Esophagus squamous epithelium (tissue), 5 donors: ENCODE measurements at regions not wholly inside any gene's neighbourhood (a gene's known extent, or its start where the extent isn't known, plus 50 kb on each side); places are given as distances from the start of the nearest gene placed in this dataset.

Source experiments
- DNase-seq: peaks from one replicate; lab custom pipeline; 2025; lab: John Stamatoyannopoulos, UW
- H3K27ac ChIP-seq, 4 donors: fragments of 200-600 bp; sonication (generic); one replicate each; pipeline ENCODE4 v1.5.1; 2016 to 2019; ENCODE audit warnings: mild to moderate bottlenecking in 1 of 4
- H3K27me3 ChIP-seq, 4 donors: fragments of 200-600 bp; sonication (generic); 1 replicate in 3 of 4; 2 replicates in 1 of 4; pipeline versions ENCODE4 v1.5.1 to v1.6.0; 2017 to 2021; ENCODE audit warnings: antibody characterized with exemption in 1 of 4
- H3K36me3 ChIP-seq, 3 donors: fragments of 200-600 bp; sonication (generic); one replicate each; pipeline ENCODE4 v1.5.1; 2016 to 2019
- H3K4me1 ChIP-seq, 3 donors: fragments of 200-600 bp; sonication (generic); one replicate each; pipeline ENCODE4 v1.5.1; 2017 to 2019
- H3K4me3 ChIP-seq, 4 donors: fragments of 200-600 bp; sonication (generic); 1 replicate in 3 of 4; 2 replicates in 1 of 4; pipeline ENCODE4 v1.5.1; 2016 to 2019; ENCODE audit warnings: mild to moderate bottlenecking in 2 of 4, moderate library complexity in 1 of 4
- H3K9me3 ChIP-seq, 3 donors: fragments of 200-600 bp; sonication (generic); one replicate each; pipeline ENCODE4 v1.5.1; 2016 to 2019
- CTCF ChIP-seq, 6 experiments: fragments of 450-650 bp in 4 of 6; fragments of 200-600 bp in 2 of 6; sonication (generic) in 2 of 6; IDR thresholded peaks; one replicate each; pipeline ENCODE4 v1.5.1; 2016 to 2019; ENCODE audit warnings: antibody characterized with exemption in 6 of 6, mild to moderate bottlenecking in 4 of 6, moderate library complexity in 4 of 6
- POLR2A ChIP-seq, 4 donors: fragments of 450-650 bp; IDR thresholded peaks; one replicate each; pipeline ENCODE4 v1.6.1; 2017; ENCODE audit warnings: antibody characterized with exemption in 4 of 4, mild to moderate bottlenecking in 4 of 4, moderate library complexity in 3 of 4
- WGBS, 2 donors: methylation state at CpG; one replicate each; pipeline ENCODE4 v1.1.5; 2018; 5-methylcytosine and 5-hydroxymethylcytosine counted together
- intact Hi-C: fragments of 100-400 bp; cut with DNase I; formaldehyde crosslinking; loops from one replicate; pipeline ENCODE4 v1.15.0; 2022
- donor health status: DM: yes; HTN: yes; CAD: no.

- Histone ChIP-seq H3K36me3 (no peaks in the 10 kb centered on the region), H3K4me3 (no peak overlapping the region), H3K9me3 (no peaks in the 10 kb centered on the region), H3K4me1 (no peaks in the 10 kb centered on the region), H3K27ac (no peak overlapping the region), H3K27me3 (no peaks in the 10 kb centered on the region)
- DNase-seq: no peak
- TF ChIP-seq CTCF (IDR thresholded peaks at IDR 0.05) (no peak), POLR2A (IDR thresholded peaks at IDR 0.05) (no peak)
- intact Hi-C loops: no loop called here
Observed at GRCh38 chr4:71209161-71209560, 129.7 kb upstream of the SLC4A4 start.

GRCh38 chr4:71210823-71211222 lies 128.0 kb upstream of the SLC4A4 start:
- Histone ChIP-seq H3K27me3 (no peaks in the 10 kb centered on the region), H3K9me3 (no peaks in the 10 kb centered on the region), H3K4me1 (no peaks in the 10 kb centered on the region), H3K27ac (no peak overlapping the region), H3K36me3 (no peaks in the 10 kb centered on the region), H3K4me3 (no peak overlapping the region)
- TF ChIP-seq CTCF (IDR thresholded peaks at IDR 0.05) (no peak), POLR2A (IDR thresholded peaks at IDR 0.05) (no peak)
- intact Hi-C loops: no loop called here
- WGBS, 2 donors: 19 to 25% methylated on average over 3 of the region's 3 CpGs
- DNase-seq: no peak

GRCh38 chr4:71211748-71212147 lies 127.1 kb upstream of the SLC4A4 start:
- Histone ChIP-seq H3K36me3 (no peaks in the 10 kb centered on the region), H3K9me3 (no peaks in the 10 kb centered on the region), H3K4me3 (no peak overlapping the region), H3K27ac (no peak overlapping the region), H3K27me3 (no peaks in the 10 kb centered on the region), H3K4me1 (no peaks in the 10 kb centered on the region)
- no peak for TF ChIP-seq POLR2A (IDR thresholded peaks at IDR 0.05)
- no peak for TF ChIP-seq CTCF (IDR thresholded peaks at IDR 0.05)
- 75 to 85% methylated on average over 3 of the region's 3 CpGs for WGBS, 2 donors
- DNase-seq: no peak
- intact Hi-C loops: no loop called here

- 64 to 86% methylated on average over 1 of the region's 1 CpG for WGBS, 2 donors
- TF ChIP-seq CTCF (IDR thresholded peaks at IDR 0.05) (no peak), POLR2A (IDR thresholded peaks at IDR 0.05) (no peak)
- Histone ChIP-seq H3K27ac (no peak overlapping the region), H3K4me3 (no peak overlapping the region), H3K4me1 (no peaks in the 10 kb centered on the region), H3K9me3 (no peaks in the 10 kb centered on the region), H3K36me3 (no peaks in the 10 kb centered on the region), H3K27me3 (no peaks in the 10 kb centered on the region)
- intact Hi-C loops: no loop called here
- no peak for DNase-seq
Observed at GRCh38 chr4:71212216-71212615, 126.6 kb upstream of the SLC4A4 start.

GRCh38 chr4:71214578-71214977 lies 124.2 kb upstream of the SLC4A4 start:
- intact Hi-C loops: no loop called here
- Histone ChIP-seq H3K9me3 (no peaks in the 10 kb centered on the region), H3K27ac (no peak overlapping the region), H3K36me3 (no peaks in the 10 kb centered on the region), H3K27me3 (no peaks in the 10 kb centered on the region), H3K4me1 (no peaks in the 10 kb centered on the region), H3K4me3 (no peak overlapping the region)
- TF ChIP-seq CTCF (IDR thresholded peaks at IDR 0.05) (no peak), POLR2A (IDR thresholded peaks at IDR 0.05) (no peak)
- no peak for DNase-seq
